ENCODE measurements at regions not wholly inside any gene's neighbourhood (a gene's known extent, or its start where the extent isn't known, plus 50 kb on each side); places are given as distances from the start of the nearest gene placed in this dataset.
"Not testable (repeated sequence)": the region's sequence is repeated elsewhere in the genome, so short reads cannot be mapped to it uniquely, and the experiment has no call there.

GRCh38 chr7:16318989-16319915 lies 102.1 kb downstream of the CRPPA start:
- no peak for DNase-seq

- DNase-seq = no peak
Observed at GRCh38 chr7:16318463-16318862, 102.9 kb downstream of the CRPPA start.

GRCh38 chr7:16317406-16317805 lies 103.9 kb downstream of the CRPPA start:
- DNase-seq = no peak

- DNase-seq = no peak
Observed at GRCh38 chr7:16315280-16315679, 106.1 kb downstream of the CRPPA start.

GRCh38 chr7:16309129-16309528 lies 112.2 kb downstream of the CRPPA start:
- DNase-seq = no peak

- DNase-seq = no peak
Observed at GRCh38 chr7:16301291-16301690, 120.0 kb downstream of the CRPPA start.

GRCh38 chr7:16300361-16300895 lies 120.9 kb downstream of the CRPPA start:
- no peak for DNase-seq

- no peak for DNase-seq
Observed at GRCh38 chr7:16299853-16300252, 121.5 kb downstream of the CRPPA start.

- no peak for DNase-seq
Observed at GRCh38 chr7:16298221-16298620, 123.1 kb downstream of the CRPPA start.

- DNase-seq = no peak
Observed at GRCh38 chr7:16295558-16295957, 125.8 kb downstream of the CRPPA start.

- DNase-seq = no peak
Observed at GRCh38 chr7:16293669-16294425, 127.5 kb downstream of the CRPPA start.

GRCh38 chr7:16284581-16284980 lies 136.8 kb downstream of the CRPPA start:
- DNase-seq = no peak

- DNase-seq = no peak
Observed at GRCh38 chr7:16278167-16278787, 143.1 kb downstream of the CRPPA start.

- no peak for DNase-seq
Observed at GRCh38 chr7:16271990-16272665, 149.2 kb downstream of the CRPPA start.

- DNase-seq = no peak
Observed at GRCh38 chr7:16271355-16271915, 149.9 kb downstream of the CRPPA start.

- no peak for DNase-seq
Observed at GRCh38 chr7:16270844-16271243, 150.5 kb downstream of the CRPPA start.

GRCh38 chr7:16268821-16269768 lies 152.2 kb downstream of the CRPPA start:
- DNase-seq = no peak

GRCh38 chr7:16267953-16268820 lies 153.2 kb downstream of the CRPPA start:
- DNase-seq = no peak

- no peak for DNase-seq
Observed at GRCh38 chr7:16266877-16267276, 154.5 kb downstream of the CRPPA start.

GRCh38 chr7:16266470-16266869 lies 154.9 kb downstream of the CRPPA start:
- DNase-seq = not testable (repeated sequence)
